Posterior vena cava (tissue), 2 donors: ENCODE measurements at regions not wholly inside any gene's neighbourhood (a gene's known extent, or its start where the extent isn't known, plus 50 kb on each side); places are given as distances from the start of the nearest gene placed in this dataset.

Source experiments
- DNase-seq: peaks from one replicate; pipeline ENCODE4 v3.0.0-alpha.2; 2020; ENCODE audit warnings: low spot score
- intact Hi-C, 2 donors: fragments of 100-400 bp; cut with DNase I; formaldehyde crosslinking; loops; one replicate each; pipeline versions ENCODE4 v1.14.1 to v1.14.2; 2022 to 2023
- donor health status: DM: yes; HTN: yes; CAD: no.
- donor health status: DM: yes; HTN: yes; CAD: no.

GRCh38 chr4:95602872-95603271 is 54.1 kb upstream of the UNC5C start:
- DNase-seq, result no peak
- intact Hi-C loops, result loop anchor here in 1 of 2 donors (5.0 kb wide), 1 partner anchor 241 kb away; no protein-coding TSS in a partner anchor

GRCh38 chr4:95601356-95601755 is 52.6 kb upstream of the UNC5C start:
- intact Hi-C loops, result loop anchor here in 1 of 2 donors (5.0 kb wide), 1 partner anchor 239 kb away; no protein-coding TSS in a partner anchor

GRCh38 chr4:95599777-95600400 is 51.1 kb upstream of the UNC5C start:
- intact Hi-C loops, result loop anchor here in 1 of 2 donors (5.0 kb wide), 1 partner anchor 238 kb away; no protein-coding TSS in a partner anchor
- DNase-seq, result no peak

More at GRCh38 chr4:95601356-95601755, 52.6 kb upstream of the UNC5C start:
- DNase-seq, result no peak
